Pancreas (tissue), 10 donors: ENCODE measurements at regions not wholly inside any gene's neighbourhood (a gene's known extent, or its start where the extent isn't known, plus 50 kb on each side); places are given as distances from the start of the nearest gene placed in this dataset.

Experiments
- ATAC-seq, 4 donors: fragments of 200-7000 bp; cut with Tn5 transposase; one replicate each; pipeline versions ENCODE4 v1.8.0 to v1.9.1; 2020; ENCODE audit warnings: mild to moderate bottlenecking in 4 of 4, moderate library complexity in 4 of 4
- DNase-seq, 6 donors: peaks; one replicate each; pipeline ENCODE4 v3.0.0-alpha.2; 2020
- FAIRE-seq: peaks from 2 replicates; lab custom pipeline; 2012; peaks lifted over from hg19 to GRCh38; lab: Jason Lieb, UNC
- H3K27ac ChIP-seq, 4 donors: fragments of 200-600 bp; sonication (generic); 1 replicate in 3 of 4; 2 replicates in 1 of 4; pipeline versions ENCODE4 v1.5.0 to v1.8.0; 2020
- H3K27me3 ChIP-seq, 4 donors: fragments of 200-600 bp; one replicate each; pipeline ENCODE4 v1.8.0; 2021
- H3K36me3 ChIP-seq, 3 donors: fragments of 200-600 bp; sonication (generic) in 1 of 3; one replicate each; pipeline versions ENCODE4 v1.5.0 to v1.8.0; 2020 to 2021
- H3K4me1 ChIP-seq, 3 donors: fragments of 200-600 bp; one replicate each; pipeline ENCODE4 v1.8.0; 2021
- H3K4me3 ChIP-seq, 4 donors: fragments of 200-600 bp; sonication (generic) in 2 of 4; one replicate each; pipeline versions ENCODE4 v1.5.0 to v1.8.0; 2020 to 2021
- H3K9me3 ChIP-seq, 4 donors: fragments of 200-600 bp; one replicate each; pipeline ENCODE4 v1.8.0; 2021
- whole genome bisulfite sequencing, 2 donors: extraction: QIAGEN DNeasy Blood & Tissue Kit; methylation state at CpG; one replicate each; pipeline ENCODE4 v1.1.7; 2013; 5-methylcytosine and 5-hydroxymethylcytosine counted together
- intact Hi-C, 3 donors: fragments of 100-400 bp; cut with DNase I; formaldehyde crosslinking; loops; one replicate each; pipeline versions ENCODE4 v1.11.1 to v1.14.2; 2022
- TF ChIP-seq, protein P1 (sequence below), 4 donors: fragments of 200-600 bp; sonication (generic) in 3 of 4; IDR thresholded peaks; one replicate each; pipeline versions ENCODE4 v1.5.0 to v1.8.0; 2021; ENCODE audit warnings: antibody characterized with exemption in 4 of 4
- donor health status: healthy with polysubstance abuse.
- donor health status: DM: no; HTN: no; CAD: no; lungs with moderate emphysema.
- donor health status: DM: no; HTN: no; CAD: no.
- donor health status: control.
- donor health status: control.
- donor health status: Bipolar disorder and iron deficiency.
- donor health status: DM: yes; HTN: yes; CAD: no.
- donor health status: DM: no; HTN: no; CAD: no.
- donor health status: DM: no; HTN: no; CAD: no.
- donor health status: DM: yes; HTN: yes; CAD: no.

DNA sequence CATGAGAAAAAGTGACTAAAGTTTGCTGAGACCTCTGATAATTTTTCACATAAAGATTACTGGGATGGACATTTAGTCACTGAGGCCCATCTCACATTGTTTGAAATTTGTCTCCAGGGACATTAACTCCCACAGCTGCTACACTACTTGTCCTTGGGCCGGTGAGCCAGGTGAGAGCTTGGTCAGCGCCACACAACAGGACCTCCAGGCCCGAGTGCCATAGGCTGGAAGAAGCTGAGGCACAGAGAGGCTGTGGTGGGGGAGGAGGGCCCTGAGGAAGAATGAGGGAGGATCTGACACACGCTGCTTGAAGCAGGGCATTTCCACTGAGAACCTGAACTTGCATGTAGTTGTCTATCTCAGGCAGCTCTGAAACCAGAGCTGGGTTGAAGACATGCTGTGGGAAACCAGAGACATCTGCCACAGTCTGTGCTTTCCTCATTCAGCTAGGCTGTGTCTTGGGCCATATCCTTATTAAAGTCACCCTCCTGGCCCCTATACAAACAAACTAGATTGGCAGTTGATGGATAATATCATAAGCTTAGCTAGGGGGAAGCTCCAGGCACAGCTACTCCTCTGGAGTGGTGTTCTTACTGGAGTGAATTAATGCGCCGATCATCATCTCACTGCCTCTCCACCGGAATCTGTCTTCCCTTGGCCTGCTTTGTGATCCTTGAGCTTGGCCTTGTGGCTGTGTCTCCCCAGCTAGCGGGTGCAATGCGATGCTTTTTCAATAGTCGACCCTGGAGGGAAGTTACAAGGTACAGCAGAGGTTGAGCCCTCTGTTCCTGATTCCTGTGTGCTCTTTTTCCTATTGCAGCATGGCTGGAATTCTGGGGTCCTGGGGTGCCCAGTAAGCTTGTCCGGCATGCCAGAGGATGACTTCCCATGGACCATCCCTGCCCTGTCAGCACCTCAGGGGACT lies 225.3 kb upstream of the B3GAT1 start:
- Histone ChIP-seq H3K9me3 (no peaks in the 10 kb centered on the region), H3K27me3 (no peaks in the 10 kb centered on the region), H3K4me3 (no peak overlapping the region), H3K27ac (no peak overlapping the region), H3K4me1 (no peaks in the 10 kb centered on the region), H3K36me3 (no peaks in the 10 kb centered on the region)
- WGBS, 2 donors = 66 to 73% methylated on average over 11 of the region's 11 CpGs
- FAIRE-seq (no peak), ATAC-seq (no peak), DNase-seq (no peak)
- TF ChIP-seq, protein P1, sequence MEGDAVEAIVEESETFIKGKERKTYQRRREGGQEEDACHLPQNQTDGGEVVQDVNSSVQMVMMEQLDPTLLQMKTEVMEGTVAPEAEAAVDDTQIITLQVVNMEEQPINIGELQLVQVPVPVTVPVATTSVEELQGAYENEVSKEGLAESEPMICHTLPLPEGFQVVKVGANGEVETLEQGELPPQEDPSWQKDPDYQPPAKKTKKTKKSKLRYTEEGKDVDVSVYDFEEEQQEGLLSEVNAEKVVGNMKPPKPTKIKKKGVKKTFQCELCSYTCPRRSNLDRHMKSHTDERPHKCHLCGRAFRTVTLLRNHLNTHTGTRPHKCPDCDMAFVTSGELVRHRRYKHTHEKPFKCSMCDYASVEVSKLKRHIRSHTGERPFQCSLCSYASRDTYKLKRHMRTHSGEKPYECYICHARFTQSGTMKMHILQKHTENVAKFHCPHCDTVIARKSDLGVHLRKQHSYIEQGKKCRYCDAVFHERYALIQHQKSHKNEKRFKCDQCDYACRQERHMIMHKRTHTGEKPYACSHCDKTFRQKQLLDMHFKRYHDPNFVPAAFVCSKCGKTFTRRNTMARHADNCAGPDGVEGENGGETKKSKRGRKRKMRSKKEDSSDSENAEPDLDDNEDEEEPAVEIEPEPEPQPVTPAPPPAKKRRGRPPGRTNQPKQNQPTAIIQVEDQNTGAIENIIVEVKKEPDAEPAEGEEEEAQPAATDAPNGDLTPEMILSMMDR (IDR thresholded peaks at IDR 0.05) = no peak
- intact Hi-C loops = no loop called here

DNA sequence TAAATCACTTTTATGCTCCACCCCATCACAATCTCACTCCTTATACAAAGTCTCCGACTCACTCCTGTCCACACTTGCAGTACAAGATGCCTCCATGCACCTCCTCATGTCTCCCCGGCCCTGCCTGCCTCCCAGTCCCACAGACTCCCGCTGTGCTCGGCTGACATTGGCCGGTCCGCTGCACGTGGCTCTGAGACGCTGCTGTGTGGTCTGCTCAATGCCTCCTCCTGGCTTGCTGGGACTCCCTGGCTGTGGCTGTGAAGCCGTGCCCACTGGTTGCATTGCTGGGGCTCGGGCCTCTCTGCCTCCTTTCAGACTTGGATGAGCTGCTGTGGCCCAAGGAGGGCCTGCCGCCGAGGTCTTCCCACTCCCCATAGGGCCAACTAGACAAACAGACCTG lies 224.0 kb upstream of the B3GAT1 start:
- no peaks in the 10 kb centered on the region for H3K27me3 ChIP-seq
- no peak overlapping the region for H3K4me3 ChIP-seq
- H3K36me3 ChIP-seq = no peaks in the 10 kb centered on the region
- 66 to 78% methylated on average over 12 of the region's 12 CpGs for WGBS, 2 donors
- H3K27ac ChIP-seq = no peak overlapping the region
- TF ChIP-seq, protein P1 (IDR thresholded peaks at IDR 0.05) = no peak
- H3K9me3 ChIP-seq = no peaks in the 10 kb centered on the region
- FAIRE-seq (no peak), DNase-seq (no peak), ATAC-seq (no peak)
- no peaks in the 10 kb centered on the region for H3K4me1 ChIP-seq
- intact Hi-C loops = no loop called here

DNA sequence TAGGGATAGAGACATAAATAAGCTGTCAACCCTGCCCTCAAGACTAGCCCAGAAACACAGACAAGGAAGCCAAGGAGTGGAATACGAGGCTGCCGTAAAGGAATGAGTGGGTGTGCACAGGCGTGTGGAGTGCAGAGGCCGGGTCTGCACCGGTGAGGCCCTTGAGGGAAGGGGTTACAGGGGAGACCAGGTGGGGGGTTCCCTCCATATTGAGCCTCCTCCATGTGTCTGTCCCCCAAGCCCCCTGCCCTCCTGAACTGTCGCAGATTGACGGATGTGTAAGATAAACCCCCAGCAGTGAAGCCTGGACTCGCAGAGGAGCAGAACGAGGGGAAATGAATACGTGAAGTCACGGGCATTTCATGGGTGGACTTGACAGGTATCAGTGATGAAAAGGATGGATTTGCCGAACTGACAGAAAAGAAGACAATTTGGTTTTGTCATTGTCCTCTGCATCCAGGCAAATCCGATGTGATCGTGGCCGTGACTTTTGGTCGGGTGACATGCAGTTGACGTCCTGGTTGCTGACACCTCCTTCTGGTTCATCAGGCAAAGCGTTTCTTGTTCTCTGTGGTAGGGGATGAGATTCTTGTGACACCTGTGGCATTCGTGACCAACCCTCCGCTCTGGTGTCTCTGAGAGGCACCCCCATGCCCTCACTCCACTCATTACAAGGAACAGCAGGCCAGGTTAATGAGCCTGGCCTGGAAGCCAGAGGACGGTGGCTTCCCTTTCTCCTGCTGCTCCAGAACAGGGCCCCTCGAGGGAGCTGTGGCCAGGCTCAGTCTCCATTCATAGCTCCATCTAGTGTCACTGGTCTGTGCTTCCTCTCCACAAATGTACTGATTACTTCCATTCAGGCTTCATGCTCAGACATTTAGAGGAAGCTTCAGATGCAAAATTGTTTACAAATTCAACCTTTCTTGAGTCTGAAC lies 223.1 kb upstream of the B3GAT1 start:
- Histone ChIP-seq H3K4me3 (no peak overlapping the region), H3K36me3 (no peaks in the 10 kb centered on the region), H3K27me3 (no peaks in the 10 kb centered on the region), H3K4me1 (no peaks in the 10 kb centered on the region), H3K27ac (no peak overlapping the region), H3K9me3 (no peaks in the 10 kb centered on the region)
- 63 to 75% methylated on average over 22 of the region's 22 CpGs for WGBS, 2 donors
- ATAC-seq (no peak), FAIRE-seq (no peak), DNase-seq (no peak)
- TF ChIP-seq, protein P1 (IDR thresholded peaks at IDR 0.05) = no peak
- intact Hi-C loops = no loop called here

DNA sequence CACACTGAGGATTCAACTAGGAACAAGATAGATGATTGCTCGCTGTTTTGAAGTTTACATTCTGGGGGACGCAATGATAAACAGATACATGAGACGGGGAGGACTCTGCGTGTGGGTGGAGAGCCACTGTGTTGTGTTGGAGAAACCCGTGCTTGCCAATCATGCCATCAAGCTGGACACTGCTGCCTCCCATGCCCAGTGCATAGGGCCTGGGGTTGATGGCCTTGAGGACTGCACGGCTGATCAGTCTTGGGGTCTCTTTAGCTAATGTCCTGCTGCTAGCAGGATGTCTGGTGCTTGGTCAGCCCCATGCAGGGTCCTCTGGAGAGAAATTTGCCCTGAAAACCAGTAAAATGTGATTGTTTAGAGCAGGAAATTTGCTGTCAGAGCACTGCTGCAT lies 221.2 kb upstream of the B3GAT1 start:
- H3K36me3 ChIP-seq = no peaks in the 10 kb centered on the region
- DNase-seq (no peak), ATAC-seq (no peak), FAIRE-seq (no peak)
- TF ChIP-seq, protein P1 (IDR thresholded peaks at IDR 0.05) = no peak
- no peaks in the 10 kb centered on the region for H3K4me1 ChIP-seq
- 79 to 85% methylated on average over 6 of the region's 6 CpGs for WGBS, 2 donors
- H3K27ac ChIP-seq = no peak overlapping the region
- no peak overlapping the region for H3K4me3 ChIP-seq
- intact Hi-C loops = no loop called here
- H3K9me3 ChIP-seq = no peaks in the 10 kb centered on the region
- H3K27me3 ChIP-seq = no peaks in the 10 kb centered on the region
